Ovary (tissue), 7 donors: ENCODE measurements at regions not wholly inside any gene's neighbourhood (a gene's known extent, or its start where the extent isn't known, plus 50 kb on each side); places are given as distances from the start of the nearest gene placed in this dataset.

ENCODE experiments used
- DNase-seq, 5 donors: peaks; one replicate each; pipeline ENCODE4 v3.0.0-alpha.2; 2019 to 2020
- H3K27ac ChIP-seq, 2 donors: fragments of 200-600 bp; one replicate each; pipeline versions ENCODE4 v1.5.1 to v1.8.0; 2019 to 2022
- H3K27me3 ChIP-seq: fragments of 200-600 bp; one replicate; pipeline ENCODE4 v1.8.0; 2022
- H3K36me3 ChIP-seq: fragments of 200-600 bp; sonication (generic); one replicate; pipeline ENCODE4 v1.5.1; 2019
- H3K4me1 ChIP-seq: one replicate; pipeline ENCODE4 v1.8.1; 2013; ENCODE audit warnings: mild to moderate bottlenecking, moderate library complexity; ENCODE audit not compliant: insufficient read depth
- H3K4me3 ChIP-seq: fragments of 200-600 bp; sonication (generic); one replicate; pipeline ENCODE4 v1.5.1; 2017
- H3K9me3 ChIP-seq, 2 donors: fragments of 200-600 bp in 1 of 2; sonication (generic) in 1 of 2; one replicate each; pipeline versions ENCODE4 v1.5.1 to v1.8.1; 2013 to 2019; ENCODE audit warnings: mild to moderate bottlenecking in 1 of 2, moderate library complexity in 1 of 2
- EP300 ChIP-seq: sonication (generic); formaldehyde crosslinking; IDR thresholded peaks from one replicate; pipeline ENCODE4 v1.6.1; 2017; ENCODE audit warnings: antibody characterized with exemption
- POLR2A ChIP-seq: fragments of 450-650 bp; IDR thresholded peaks from one replicate; pipeline ENCODE4 v1.6.1; 2017; ENCODE audit warnings: antibody characterized with exemption, mild to moderate bottlenecking, moderate library complexity
- WGBS, 3 donors: extraction: QIAGEN DNeasy Blood & Tissue Kit in 1 of 3; methylation state at CpG; one replicate each; pipeline versions ENCODE4 v1.1.5 to v1.1.7; 2013 to 2017; 5-methylcytosine and 5-hydroxymethylcytosine counted together
- intact Hi-C, 4 donors: fragments of 100-400 bp; cut with DNase I; formaldehyde crosslinking; loops; one replicate each; pipeline versions ENCODE4 v1.11.0 to v1.15.1; 2022 to 2023
- TF ChIP-seq, protein P1 (sequence below), 3 donors: fragments of 450-650 bp in 2 of 3; fragments of 200-600 bp in 1 of 3; IDR thresholded peaks; one replicate each; pipeline versions ENCODE4 v1.5.1 to v1.8.0; 2016 to 2022; ENCODE audit warnings: antibody characterized with exemption in 3 of 3, mild to moderate bottlenecking in 1 of 3
- donor health status: DM: no; HTN: no; CAD: no; lungs with moderate emphysema.
- donor health status: DM: no; HTN: no; CAD: no.
- donor health status: Bipolar disorder and iron deficiency.
- donor health status: DM: no; HTN: no; CAD: no.
- donor health status: DM: yes; HTN: yes; CAD: no.

- no peak overlapping the region for H3K4me3 ChIP-seq
- H3K36me3 ChIP-seq: no peaks in the 10 kb centered on the region
- H3K9me3 ChIP-seq: no peaks in the 10 kb centered on the region
- no peak for DNase-seq
- no peaks in the 10 kb centered on the region for H3K27me3 ChIP-seq
- no peaks in the 10 kb centered on the region for H3K4me1 ChIP-seq
- WGBS, 3 donors: 93 to 98% (median 95%) methylated on average over 6 of the region's 6 CpGs
- intact Hi-C loops: no loop called here
- no peak overlapping the region for H3K27ac ChIP-seq
- TF ChIP-seq, protein P1, sequence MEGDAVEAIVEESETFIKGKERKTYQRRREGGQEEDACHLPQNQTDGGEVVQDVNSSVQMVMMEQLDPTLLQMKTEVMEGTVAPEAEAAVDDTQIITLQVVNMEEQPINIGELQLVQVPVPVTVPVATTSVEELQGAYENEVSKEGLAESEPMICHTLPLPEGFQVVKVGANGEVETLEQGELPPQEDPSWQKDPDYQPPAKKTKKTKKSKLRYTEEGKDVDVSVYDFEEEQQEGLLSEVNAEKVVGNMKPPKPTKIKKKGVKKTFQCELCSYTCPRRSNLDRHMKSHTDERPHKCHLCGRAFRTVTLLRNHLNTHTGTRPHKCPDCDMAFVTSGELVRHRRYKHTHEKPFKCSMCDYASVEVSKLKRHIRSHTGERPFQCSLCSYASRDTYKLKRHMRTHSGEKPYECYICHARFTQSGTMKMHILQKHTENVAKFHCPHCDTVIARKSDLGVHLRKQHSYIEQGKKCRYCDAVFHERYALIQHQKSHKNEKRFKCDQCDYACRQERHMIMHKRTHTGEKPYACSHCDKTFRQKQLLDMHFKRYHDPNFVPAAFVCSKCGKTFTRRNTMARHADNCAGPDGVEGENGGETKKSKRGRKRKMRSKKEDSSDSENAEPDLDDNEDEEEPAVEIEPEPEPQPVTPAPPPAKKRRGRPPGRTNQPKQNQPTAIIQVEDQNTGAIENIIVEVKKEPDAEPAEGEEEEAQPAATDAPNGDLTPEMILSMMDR (IDR thresholded peaks at IDR 0.05): no peak
- TF ChIP-seq EP300 (no peak), POLR2A (no peak)
These were observed 1261.7 kb downstream of the EFNB2 start for GRCh38 chr13:105273665-105274222.

DNA sequence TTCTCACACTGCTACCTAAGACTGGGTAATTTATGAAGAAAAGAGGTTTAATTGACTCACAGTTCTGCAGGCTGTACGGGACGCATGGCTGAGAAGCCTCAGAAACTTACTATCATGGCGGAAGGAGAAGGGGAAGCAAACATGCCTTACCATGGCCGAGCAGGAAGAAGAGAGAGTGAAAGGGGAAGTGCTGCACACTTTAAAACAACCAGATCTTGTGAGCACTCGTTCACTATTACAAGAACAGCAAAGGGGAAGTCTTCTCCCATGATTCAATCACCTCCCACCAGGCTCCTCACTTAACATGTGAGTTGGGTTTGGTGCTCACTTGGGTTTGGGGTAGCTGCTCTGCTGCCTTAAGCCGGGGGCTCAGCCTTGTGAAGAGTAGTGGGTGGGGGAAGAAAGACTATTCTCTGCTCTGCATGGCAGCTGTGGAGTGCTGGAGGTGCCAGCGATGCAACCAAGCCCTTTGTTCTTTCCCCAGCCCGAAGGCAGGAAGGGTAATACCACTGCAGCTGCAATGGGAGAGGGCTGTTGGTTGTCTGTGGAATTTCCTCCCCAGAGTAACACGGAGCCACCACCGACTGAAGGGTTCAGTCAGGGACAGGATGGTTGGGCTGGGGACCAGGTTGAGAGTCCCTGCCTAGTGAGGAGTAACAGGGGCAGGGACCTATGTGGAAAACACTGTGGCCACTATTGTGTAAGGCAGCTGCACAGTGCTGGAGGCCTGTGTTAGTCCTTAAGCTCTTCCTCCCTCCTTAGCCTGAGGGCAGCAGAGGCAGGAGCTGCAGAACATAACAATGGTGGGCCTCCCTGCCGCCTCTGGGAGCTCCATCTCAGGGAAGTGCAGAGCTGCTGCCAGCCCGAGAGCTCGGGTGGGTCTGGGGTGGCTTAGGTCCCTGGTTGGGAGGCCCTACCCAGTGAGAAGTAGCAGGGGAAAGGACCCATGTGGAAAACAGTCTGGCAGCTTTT, 1262.5 kb downstream of the EFNB2 start:
- intact Hi-C loops: no loop called here
- H3K27ac ChIP-seq: no peak overlapping the region

DNA sequence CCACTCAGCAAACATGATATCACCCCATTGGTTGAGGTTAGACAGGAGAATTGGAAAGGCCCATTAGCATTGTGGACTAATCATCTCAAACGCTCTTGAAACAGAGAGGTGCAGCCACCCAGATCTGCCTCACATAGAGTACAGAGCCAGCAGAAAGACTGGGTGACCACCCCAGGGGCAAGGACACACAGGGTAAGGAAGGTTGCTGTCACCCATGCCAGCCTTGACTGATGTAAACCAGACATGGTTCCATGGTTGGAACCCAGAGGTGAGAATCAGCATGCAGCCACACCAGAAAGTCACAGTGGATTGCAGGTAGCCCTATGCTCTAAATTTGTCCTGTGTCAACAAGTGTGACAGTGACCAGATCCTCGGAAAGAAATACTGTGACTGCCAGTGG, 1268.8 kb downstream of the EFNB2 start:
- H3K4me3 ChIP-seq: no peak overlapping the region
- TF ChIP-seq POLR2A (no peak), EP300 (no peak)
- TF ChIP-seq, protein P1 (IDR thresholded peaks at IDR 0.05): no peak
- 47 to 81% (median 50%) methylated on average over 2 of the region's 2 CpGs for WGBS, 3 donors
- no peaks in the 10 kb centered on the region for H3K36me3 ChIP-seq
- no peak for DNase-seq
- H3K27me3 ChIP-seq: no peaks in the 10 kb centered on the region
- H3K4me1 ChIP-seq: no peaks in the 10 kb centered on the region
- no peaks in the 10 kb centered on the region for H3K9me3 ChIP-seq
- intact Hi-C loops: no loop called here
- H3K27ac ChIP-seq: no peak overlapping the region

More for the DNA sequence above, 1262.5 kb downstream of the EFNB2 start:
- Histone ChIP-seq H3K36me3 (no peaks in the 10 kb centered on the region), H3K27me3 (no peaks in the 10 kb centered on the region), H3K9me3 (no peaks in the 10 kb centered on the region), H3K4me1 (no peaks in the 10 kb centered on the region), H3K4me3 (no peak overlapping the region)
- no peak for TF ChIP-seq POLR2A
- TF ChIP-seq, protein P1 (IDR thresholded peaks at IDR 0.05): no peak
- no peak for TF ChIP-seq EP300
- WGBS, 3 donors: 87 to 90% (median 88%) methylated on average over 13 of the region's 13 CpGs
- DNase-seq: no peak

DNA sequence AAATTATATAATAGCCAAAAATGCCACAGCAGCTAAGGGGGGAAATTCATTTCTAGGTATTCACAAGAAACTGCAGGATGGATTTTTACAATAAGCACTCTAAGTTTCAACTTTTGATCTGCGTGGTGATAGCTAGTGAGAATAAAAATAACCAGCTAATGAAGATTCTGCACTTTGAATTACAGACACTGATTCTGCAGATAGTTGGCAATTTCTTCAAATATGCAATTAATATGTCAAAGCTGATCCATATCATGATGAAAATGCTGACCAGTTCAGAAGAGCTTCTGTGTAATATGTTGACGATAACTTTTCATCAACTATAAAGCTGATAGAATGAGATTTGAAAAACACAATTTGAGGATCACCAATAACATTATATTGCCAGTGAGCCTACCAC, 1272.9 kb downstream of the EFNB2 start:
- intact Hi-C loops: no loop called here
- WGBS, 3 donors: 86 to 97% (median 87%) methylated on average over 2 of the region's 2 CpGs

More for the DNA sequence above, 1272.9 kb downstream of the EFNB2 start:
- Histone ChIP-seq H3K27ac (no peak overlapping the region), H3K9me3 (no peaks in the 10 kb centered on the region), H3K4me1 (no peaks in the 10 kb centered on the region), H3K27me3 (no peaks in the 10 kb centered on the region), H3K4me3 (no peak overlapping the region), H3K36me3 (no peaks in the 10 kb centered on the region)
- TF ChIP-seq POLR2A: no peak
- TF ChIP-seq, protein P1 (IDR thresholded peaks at IDR 0.05): no peak
- no peak for TF ChIP-seq EP300
- DNase-seq: no peak
